ENCODE measurements at regions not wholly inside any gene's neighbourhood (a gene's known extent, or its start where the extent isn't known, plus 50 kb on each side); places are given as distances from the start of the nearest gene placed in this dataset.

GRCh38 chr4:31667686-31668085, 947.5 kb downstream of the PCDH7 start:
- no peaks in the 10 kb centered on the region for H3K36me3 ChIP-seq (ENCODE audit: insufficient read depth, low read length)
- H3K4me1 ChIP-seq (ENCODE audit: insufficient read depth, low read length), result no peaks in the 10 kb centered on the region
- H3K27ac ChIP-seq (ENCODE audit: low read depth, low read length), result no peak overlapping the region
- H3K27me3 ChIP-seq (ENCODE audit: control insufficient read depth in 1 of 2, insufficient read depth in 2 of 2, low read length in 2 of 2), result no peaks in the 10 kb centered on the region
- H3K9me3 ChIP-seq (ENCODE audit: low read length), result no peaks in the 10 kb centered on the region
- H3K4me3 ChIP-seq (ENCODE audit: low read depth in 1 of 2, low read length in 2 of 2), result no peak overlapping the region
- no peak overlapping the region for H3K9ac ChIP-seq (ENCODE audit: low read length)

GRCh38 chr4:31674313-31674947, 954.3 kb downstream of the PCDH7 start:
- Histone ChIP-seq H3K9me3 (ENCODE audit: low read length) (no peaks in the 10 kb centered on the region), H3K27me3 (ENCODE audit: control insufficient read depth in 1 of 2, insufficient read depth in 2 of 2, low read length in 2 of 2) (no peaks in the 10 kb centered on the region), H3K27ac (ENCODE audit: low read depth, low read length) (no peak overlapping the region), H3K9ac (ENCODE audit: low read length) (no peak overlapping the region), H3K36me3 (ENCODE audit: insufficient read depth, low read length) (no peaks in the 10 kb centered on the region), H3K4me3 (ENCODE audit: low read depth in 1 of 2, low read length in 2 of 2) (no peak overlapping the region), H3K4me1 (ENCODE audit: insufficient read depth, low read length) (no peaks in the 10 kb centered on the region)

- Histone ChIP-seq H3K4me3 (ENCODE audit: low read depth in 1 of 2, low read length in 2 of 2) (no peak overlapping the region), H3K9me3 (ENCODE audit: low read length) (no peaks in the 10 kb centered on the region), H3K4me1 (ENCODE audit: insufficient read depth, low read length) (no peaks in the 10 kb centered on the region), H3K36me3 (ENCODE audit: insufficient read depth, low read length) (no peaks in the 10 kb centered on the region), H3K27me3 (ENCODE audit: control insufficient read depth in 1 of 2, insufficient read depth in 2 of 2, low read length in 2 of 2) (no peaks in the 10 kb centered on the region), H3K9ac (ENCODE audit: low read length) (no peak overlapping the region), H3K27ac (ENCODE audit: low read depth, low read length) (no peak overlapping the region)
Observed at GRCh38 chr4:31678356-31678755, 958.2 kb downstream of the PCDH7 start.

- no peaks in the 10 kb centered on the region for H3K9me3 ChIP-seq (ENCODE audit: low read length)
- no peaks in the 10 kb centered on the region for H3K36me3 ChIP-seq (ENCODE audit: insufficient read depth, low read length)
- no peak overlapping the region for H3K27ac ChIP-seq (ENCODE audit: low read depth, low read length)
- H3K4me1 ChIP-seq (ENCODE audit: insufficient read depth, low read length), result no peaks in the 10 kb centered on the region
- no peaks in the 10 kb centered on the region for H3K27me3 ChIP-seq (ENCODE audit: control insufficient read depth in 1 of 2, insufficient read depth in 2 of 2, low read length in 2 of 2)
- no peak overlapping the region for H3K4me3 ChIP-seq (ENCODE audit: low read depth in 1 of 2, low read length in 2 of 2)
- H3K9ac ChIP-seq (ENCODE audit: low read length), result no peak overlapping the region
Observed at GRCh38 chr4:31682796-31683195, 962.6 kb downstream of the PCDH7 start.

- Histone ChIP-seq H3K27me3 (ENCODE audit: control insufficient read depth in 1 of 2, insufficient read depth in 2 of 2, low read length in 2 of 2) (no peaks in the 10 kb centered on the region), H3K9ac (ENCODE audit: low read length) (no peak overlapping the region), H3K4me3 (ENCODE audit: low read depth in 1 of 2, low read length in 2 of 2) (no peak overlapping the region), H3K4me1 (ENCODE audit: insufficient read depth, low read length) (no peaks in the 10 kb centered on the region), H3K36me3 (ENCODE audit: insufficient read depth, low read length) (no peaks in the 10 kb centered on the region), H3K27ac (ENCODE audit: low read depth, low read length) (no peak overlapping the region), H3K9me3 (ENCODE audit: low read length) (no peaks in the 10 kb centered on the region)
Observed at GRCh38 chr4:31687717-31688342, 967.7 kb downstream of the PCDH7 start.

GRCh38 chr4:31692399-31692940, 972.3 kb downstream of the PCDH7 start:
- H3K9me3 ChIP-seq (ENCODE audit: low read length), result no peaks in the 10 kb centered on the region
- no peak overlapping the region for H3K9ac ChIP-seq (ENCODE audit: low read length)

GRCh38 chr4:31701256-31701655, 981.1 kb downstream of the PCDH7 start:
- no peaks in the 10 kb centered on the region for H3K4me1 ChIP-seq (ENCODE audit: insufficient read depth, low read length)
- H3K9me3 ChIP-seq (ENCODE audit: low read length), result no peaks in the 10 kb centered on the region
- no peaks in the 10 kb centered on the region for H3K27me3 ChIP-seq (ENCODE audit: control insufficient read depth in 1 of 2, insufficient read depth in 2 of 2, low read length in 2 of 2)
- no peaks in the 10 kb centered on the region for H3K36me3 ChIP-seq (ENCODE audit: insufficient read depth, low read length)
- H3K27ac ChIP-seq (ENCODE audit: low read depth, low read length), result no peak overlapping the region
- no peak overlapping the region for H3K9ac ChIP-seq (ENCODE audit: low read length)
- no peak overlapping the region for H3K4me3 ChIP-seq (ENCODE audit: low read depth in 1 of 2, low read length in 2 of 2)

More at GRCh38 chr4:31692399-31692940, 972.3 kb downstream of the PCDH7 start:
- Histone ChIP-seq H3K36me3 (ENCODE audit: insufficient read depth, low read length) (no peaks in the 10 kb centered on the region), H3K4me3 (ENCODE audit: low read depth in 1 of 2, low read length in 2 of 2) (no peak overlapping the region), H3K4me1 (ENCODE audit: insufficient read depth, low read length) (no peaks in the 10 kb centered on the region), H3K27me3 (ENCODE audit: control insufficient read depth in 1 of 2, insufficient read depth in 2 of 2, low read length in 2 of 2) (no peaks in the 10 kb centered on the region), H3K27ac (ENCODE audit: low read depth, low read length) (no peak overlapping the region)

GRCh38 chr4:31702326-31702725, 982.2 kb downstream of the PCDH7 start:
- Histone ChIP-seq H3K9me3 (ENCODE audit: low read length) (no peaks in the 10 kb centered on the region), H3K4me1 (ENCODE audit: insufficient read depth, low read length) (no peaks in the 10 kb centered on the region), H3K36me3 (ENCODE audit: insufficient read depth, low read length) (no peaks in the 10 kb centered on the region), H3K9ac (ENCODE audit: low read length) (no peak overlapping the region), H3K27ac (ENCODE audit: low read depth, low read length) (no peak overlapping the region), H3K27me3 (ENCODE audit: control insufficient read depth in 1 of 2, insufficient read depth in 2 of 2, low read length in 2 of 2) (no peaks in the 10 kb centered on the region), H3K4me3 (ENCODE audit: low read depth in 1 of 2, low read length in 2 of 2) (no peak overlapping the region)

GRCh38 chr4:31714238-31714637, 994.1 kb downstream of the PCDH7 start:
- Histone ChIP-seq H3K9ac (ENCODE audit: low read length) (no peak overlapping the region), H3K4me3 (ENCODE audit: low read depth in 1 of 2, low read length in 2 of 2) (no peak overlapping the region), H3K27me3 (ENCODE audit: control insufficient read depth in 1 of 2, insufficient read depth in 2 of 2, low read length in 2 of 2) (no peaks in the 10 kb centered on the region), H3K4me1 (ENCODE audit: insufficient read depth, low read length) (no peaks in the 10 kb centered on the region), H3K9me3 (ENCODE audit: low read length) (no peaks in the 10 kb centered on the region), H3K27ac (ENCODE audit: low read depth, low read length) (no peak overlapping the region), H3K36me3 (ENCODE audit: insufficient read depth, low read length) (no peaks in the 10 kb centered on the region)

GRCh38 chr4:31715302-31715701, 995.1 kb downstream of the PCDH7 start:
- Histone ChIP-seq H3K4me3 (ENCODE audit: low read depth in 1 of 2, low read length in 2 of 2) (no peak overlapping the region), H3K4me1 (ENCODE audit: insufficient read depth, low read length) (no peaks in the 10 kb centered on the region), H3K27me3 (ENCODE audit: control insufficient read depth in 1 of 2, insufficient read depth in 2 of 2, low read length in 2 of 2) (no peaks in the 10 kb centered on the region), H3K9me3 (ENCODE audit: low read length) (no peaks in the 10 kb centered on the region), H3K36me3 (ENCODE audit: insufficient read depth, low read length) (no peaks in the 10 kb centered on the region), H3K9ac (ENCODE audit: low read length) (no peak overlapping the region), H3K27ac (ENCODE audit: low read depth, low read length) (no peak overlapping the region)

- no peaks in the 10 kb centered on the region for H3K36me3 ChIP-seq (ENCODE audit: insufficient read depth, low read length)
- H3K9me3 ChIP-seq (ENCODE audit: low read length), result no peaks in the 10 kb centered on the region
- no peaks in the 10 kb centered on the region for H3K27me3 ChIP-seq (ENCODE audit: control insufficient read depth in 1 of 2, insufficient read depth in 2 of 2, low read length in 2 of 2)
- no peak overlapping the region for H3K27ac ChIP-seq (ENCODE audit: low read depth, low read length)
- H3K4me3 ChIP-seq (ENCODE audit: low read depth in 1 of 2, low read length in 2 of 2), result no peak overlapping the region
- no peak overlapping the region for H3K9ac ChIP-seq (ENCODE audit: low read length)
- no peaks in the 10 kb centered on the region for H3K4me1 ChIP-seq (ENCODE audit: insufficient read depth, low read length)
Observed at GRCh38 chr4:31727030-31727429, 1006.9 kb downstream of the PCDH7 start.

GRCh38 chr4:31735004-31735403, 1014.8 kb downstream of the PCDH7 start:
- Histone ChIP-seq H3K9ac (ENCODE audit: low read length) (no peak overlapping the region), H3K36me3 (ENCODE audit: insufficient read depth, low read length) (no peaks in the 10 kb centered on the region), H3K4me1 (ENCODE audit: insufficient read depth, low read length) (no peaks in the 10 kb centered on the region), H3K4me3 (ENCODE audit: low read depth in 1 of 2, low read length in 2 of 2) (no peak overlapping the region), H3K9me3 (ENCODE audit: low read length) (no peaks in the 10 kb centered on the region), H3K27ac (ENCODE audit: low read depth, low read length) (no peak overlapping the region), H3K27me3 (ENCODE audit: control insufficient read depth in 1 of 2, insufficient read depth in 2 of 2, low read length in 2 of 2) (no peaks in the 10 kb centered on the region)
